Trophoblast cell (in vitro differentiated cells and primary cell): ENCODE measurements at regions not wholly inside any gene's neighbourhood (a gene's known extent, or its start where the extent isn't known, plus 50 kb on each side); places are given as distances from the start of the nearest gene placed in this dataset.

ENCODE experiments used
- DNase-seq, 2 donors: peaks; one replicate each; pipeline ENCODE4 v3.0.0-alpha.2; 2016
- H2AFZ ChIP-seq: 2 replicates; pipeline ENCODE4 v1.6.1; 2013; ENCODE audit warnings: low read length, moderate library complexity, mild to moderate bottlenecking; ENCODE audit not compliant: insufficient read depth, poor library complexity
- H2AK5ac ChIP-seq: 2 replicates; pipeline ENCODE4 v1.6.1; 2013; ENCODE audit warnings: mild to moderate bottlenecking, low read length
- H2BK120ac ChIP-seq: 2 replicates; pipeline ENCODE4 v1.6.1; 2013; ENCODE audit warnings: low read length, mild to moderate bottlenecking, moderate library complexity; ENCODE audit not compliant: insufficient read depth, poor library complexity
- H2BK12ac ChIP-seq: 2 replicates; pipeline ENCODE4 v1.6.1; 2013; ENCODE audit warnings: mild to moderate bottlenecking, low read length, moderate library complexity
- H2BK5ac ChIP-seq: 2 replicates; pipeline ENCODE4 v1.6.1; 2013; ENCODE audit warnings: low read length, low read depth, moderate library complexity, mild to moderate bottlenecking; ENCODE audit not compliant: poor library complexity
- H3K14ac ChIP-seq: 2 replicates; pipeline ENCODE4 v1.6.1; 2013; ENCODE audit warnings: mild to moderate bottlenecking, low read length
- H3K18ac ChIP-seq: 2 replicates; pipeline ENCODE4 v1.6.1; 2013; ENCODE audit warnings: mild to moderate bottlenecking, low read length
- H3K23ac ChIP-seq: 2 replicates; pipeline ENCODE4 v1.6.1; 2013; ENCODE audit warnings: low read length
- H3K27ac ChIP-seq: 2 replicates; pipeline ENCODE4 v1.5.1; 2013; ENCODE audit warnings: low read depth, mild to moderate bottlenecking, inconsistent platforms, low read length, moderate library complexity
- H3K27me3 ChIP-seq: 2 replicates; pipeline ENCODE4 v1.6.1; 2013; ENCODE audit warnings: inconsistent platforms, mild to moderate bottlenecking, low read length, moderate library complexity; ENCODE audit not compliant: insufficient read depth
- H3K36me3 ChIP-seq, 2 experiments: 1 replicate in 1 of 2; 2 replicates in 1 of 2; pipeline ENCODE4 v1.6.1; 2013; ENCODE audit warnings: low read length in 2 of 2, mild to moderate bottlenecking in 2 of 2, moderate library complexity in 1 of 2; ENCODE audit not compliant: insufficient read depth in 2 of 2, control insufficient read depth in 1 of 2
- H3K4ac ChIP-seq: 2 replicates; pipeline ENCODE4 v1.6.1; 2013; ENCODE audit warnings: low read depth, mild to moderate bottlenecking, low read length, moderate library complexity
- H3K4me1 ChIP-seq, 2 experiments: 1 replicate in 1 of 2; 2 replicates in 1 of 2; pipeline ENCODE4 v1.6.1; 2013; ENCODE audit warnings: low read length in 2 of 2, mild to moderate bottlenecking in 2 of 2, moderate library complexity in 1 of 2; ENCODE audit not compliant: insufficient read depth in 2 of 2, control insufficient read depth in 1 of 2
- H3K4me2 ChIP-seq: 2 replicates; pipeline ENCODE4 v1.6.1; 2013; ENCODE audit warnings: inconsistent platforms, mild to moderate bottlenecking, low read length, moderate library complexity
- H3K4me3 ChIP-seq: 2 replicates; pipeline ENCODE4 v1.5.1; 2013; ENCODE audit warnings: mild to moderate bottlenecking, low read depth, low read length, inconsistent platforms
- H3K79me1 ChIP-seq: one replicate; pipeline ENCODE4 v1.6.1; 2013; ENCODE audit warnings: low read length
- H3K79me2 ChIP-seq: 2 replicates; pipeline ENCODE4 v1.6.1; 2013; ENCODE audit warnings: low read length, mild to moderate bottlenecking; ENCODE audit not compliant: control insufficient read depth, insufficient read depth, poor library complexity
- H3K9ac ChIP-seq: 2 replicates; pipeline ENCODE4 v1.6.1; 2013; ENCODE audit warnings: mild to moderate bottlenecking, low read length
- H3K9me3 ChIP-seq: 2 replicates; pipeline ENCODE4 v1.6.1; 2013; ENCODE audit warnings: low read depth, mild to moderate bottlenecking, control low read depth, inconsistent platforms, low read length; ENCODE audit not compliant: insufficient read depth
- H4K12ac ChIP-seq: 2 replicates; pipeline ENCODE4 v1.6.1; 2013; ENCODE audit warnings: low read depth, mild to moderate bottlenecking, low read length, moderate library complexity
- H4K8ac ChIP-seq: 2 replicates; pipeline ENCODE4 v1.6.1; 2013; ENCODE audit warnings: low read depth, mild to moderate bottlenecking, low read length, moderate library complexity
- H4K91ac ChIP-seq: one replicate; pipeline ENCODE4 v1.6.1; 2013; ENCODE audit warnings: low read depth, mild to moderate bottlenecking, low read length, moderate library complexity
- WGBS: extraction: QIAGEN DNeasy Blood & Tissue Kit; methylation state at CpG from one replicate; pipeline ENCODE4 v1.1.7; 2013; ENCODE audit warnings: missing lambda C conversion rate; ENCODE audit not compliant: insufficient read length, insufficient coverage; ENCODE audit errors: extremely low coverage; 5-methylcytosine and 5-hydroxymethylcytosine counted together

DNA sequence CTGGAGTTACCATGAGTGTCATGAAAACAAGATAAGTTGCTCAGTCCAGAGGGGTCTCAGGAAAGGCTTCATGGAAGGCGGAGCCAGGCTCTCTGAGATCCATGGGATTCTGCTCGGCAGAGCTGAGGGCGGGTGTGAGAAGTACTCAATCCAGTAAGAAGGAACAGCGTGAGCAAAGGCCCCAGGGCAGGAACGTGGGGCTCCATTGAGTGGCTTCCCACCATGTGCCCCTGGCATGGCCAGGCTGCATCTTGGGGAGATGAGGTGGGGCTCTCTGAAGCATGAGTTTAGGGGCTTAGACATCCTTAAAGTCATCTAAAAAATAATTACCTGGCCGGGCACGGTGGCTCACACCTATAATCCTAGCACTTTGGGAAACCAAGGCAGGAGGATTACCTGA is 58.0 kb downstream of the ARL6IP4 start:
- no peak overlapping the region for H2BK5ac ChIP-seq
- H3K4ac ChIP-seq: no peak overlapping the region
- H3K79me1 ChIP-seq: no peaks in the 10 kb centered on the region
- DNase-seq: no peak
- H3K79me2 ChIP-seq: no peaks in the 10 kb centered on the region
- H3K9ac ChIP-seq: no peak overlapping the region
- no peak overlapping the region for H3K4me2 ChIP-seq
- no peak overlapping the region for H3K27ac ChIP-seq
- H3K4me1 ChIP-seq: no peaks in the 10 kb centered on the region
- H3K14ac ChIP-seq: no peak overlapping the region
- peaks cover 0 to 4% of the 10 kb centered on the region in 2 experiments for H3K36me3 ChIP-seq
- H3K27me3 ChIP-seq: no peaks in the 10 kb centered on the region
- WGBS: no CpG with 5 or more reads among the region's 7 CpGs
- no peak overlapping the region for H4K91ac ChIP-seq
- no peak overlapping the region for H3K4me3 ChIP-seq
- H2BK12ac ChIP-seq: no peak overlapping the region
- no peak overlapping the region for H2AFZ ChIP-seq
- H4K12ac ChIP-seq: no peak overlapping the region
- no peak overlapping the region for H3K18ac ChIP-seq
- H2BK120ac ChIP-seq: no peak overlapping the region
- no peak overlapping the region for H2AK5ac ChIP-seq
- H3K23ac ChIP-seq: no peak overlapping the region
- H4K8ac ChIP-seq: no peak overlapping the region
- no peaks in the 10 kb centered on the region for H3K9me3 ChIP-seq

DNA sequence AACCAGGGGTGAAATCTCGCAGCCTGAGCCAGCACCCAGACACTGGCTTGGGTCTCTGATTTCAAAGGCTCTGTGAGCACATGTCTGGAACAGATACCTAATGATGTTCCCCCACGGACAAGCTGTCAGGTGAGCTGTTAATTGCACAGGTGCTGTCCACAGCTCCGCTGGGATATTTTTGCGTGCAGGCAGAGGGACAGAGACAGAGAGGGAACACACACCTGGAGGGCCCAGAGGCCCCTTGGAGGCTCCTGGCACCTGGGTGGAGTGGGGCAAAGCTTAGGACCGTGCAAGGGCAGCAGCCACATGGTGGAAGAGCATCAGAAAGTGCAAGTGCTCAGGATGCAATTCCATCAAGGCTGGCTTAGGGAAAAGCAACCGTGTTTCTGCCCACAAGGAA is 57.3 kb downstream of the ARL6IP4 start:
- peaks cover 0 to 4% of the 10 kb centered on the region in 2 experiments for H3K36me3 ChIP-seq
- H3K4me2 ChIP-seq: no peak overlapping the region
- no peak overlapping the region for H3K4ac ChIP-seq
- no CpG with 5 or more reads among the region's 6 CpGs for WGBS
- no peak overlapping the region for H2BK5ac ChIP-seq
- H2BK12ac ChIP-seq: no peak overlapping the region
- no peak overlapping the region for H3K27ac ChIP-seq
- no peak overlapping the region for H3K4me3 ChIP-seq
- peaks cover 4% of the 10 kb centered on the region for H3K9me3 ChIP-seq
- H4K12ac ChIP-seq: no peak overlapping the region
- H3K23ac ChIP-seq: no peak overlapping the region
- no peak overlapping the region for H3K18ac ChIP-seq
- no peaks in the 10 kb centered on the region for H3K4me1 ChIP-seq
- no peak overlapping the region for H2AK5ac ChIP-seq
- no peak overlapping the region for H2BK120ac ChIP-seq
- H3K79me2 ChIP-seq: no peaks in the 10 kb centered on the region
- no peaks in the 10 kb centered on the region for H3K79me1 ChIP-seq
- H3K9ac ChIP-seq: no peak overlapping the region
- H3K14ac ChIP-seq: no peak overlapping the region
- no peaks in the 10 kb centered on the region for H3K27me3 ChIP-seq
- no peak overlapping the region for H4K91ac ChIP-seq
- no peak overlapping the region for H2AFZ ChIP-seq
- no peak for DNase-seq
- no peak overlapping the region for H4K8ac ChIP-seq

DNA sequence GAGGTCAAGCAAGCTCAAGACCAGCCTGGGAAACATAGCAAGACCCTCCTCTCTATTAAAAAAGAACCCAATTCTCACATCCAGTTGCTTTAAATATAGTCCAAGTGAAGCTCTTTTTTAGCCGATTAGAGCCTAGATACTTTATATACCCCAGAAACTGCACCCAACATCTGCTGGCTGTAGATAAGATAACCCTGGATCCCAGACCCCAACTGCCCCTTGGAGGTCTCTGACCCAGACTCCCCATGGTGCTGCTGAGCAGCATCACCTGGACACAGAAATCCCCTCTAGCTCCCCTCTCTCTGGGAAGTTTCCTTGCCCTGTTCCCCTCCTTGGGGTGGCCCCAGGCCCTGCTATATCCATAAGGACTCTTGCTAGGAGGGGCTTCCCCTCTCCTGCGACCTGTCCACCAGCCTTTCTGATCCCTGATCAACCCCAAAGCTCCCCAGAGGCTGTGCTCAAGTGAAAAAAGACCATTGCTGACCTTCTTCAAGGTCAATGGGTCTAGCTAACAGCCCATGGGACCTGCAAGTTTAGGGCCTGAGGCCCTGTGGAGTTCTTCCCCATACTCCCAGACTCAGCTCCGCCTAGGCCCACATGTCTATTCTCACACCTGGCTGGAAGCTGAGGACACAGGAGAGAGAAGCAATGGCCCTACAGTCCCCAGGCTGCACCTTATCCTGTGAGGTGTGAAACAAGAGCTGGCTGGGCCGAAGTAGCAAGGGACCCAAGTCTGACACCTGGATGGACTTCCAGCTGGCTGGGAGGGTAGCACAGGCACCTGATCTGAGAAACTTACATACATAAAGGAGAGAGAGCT is 56.2 kb downstream of the ARL6IP4 start:
- Histone ChIP-seq H2AK5ac (no peak overlapping the region), H3K9ac (no peak overlapping the region), H3K36me3 (peaks cover 0 to 4% of the 10 kb centered on the region in 2 experiments), H4K12ac (no peak overlapping the region), H3K4me1 (no peaks in the 10 kb centered on the region), H3K27me3 (no peaks in the 10 kb centered on the region), H3K4me2 (no peak overlapping the region), H3K4me3 (no peak overlapping the region), H3K4ac (no peak overlapping the region), H3K27ac (no peak overlapping the region), H3K14ac (no peak overlapping the region), H3K9me3 (peaks cover 4% of the 10 kb centered on the region), H2BK5ac (no peak overlapping the region), H2BK12ac (no peak overlapping the region), H3K79me2 (no peaks in the 10 kb centered on the region), H3K79me1 (no peaks in the 10 kb centered on the region), H3K18ac (no peak overlapping the region), H2BK120ac (no peak overlapping the region), H4K91ac (no peak overlapping the region), H3K23ac (no peak overlapping the region), H2AFZ (no peak overlapping the region), H4K8ac (no peak overlapping the region)
- DNase-seq: no peak
- WGBS: no CpG with 5 or more reads among the region's 4 CpGs

GRCh38 chr12:123035841-123036240 is 55.4 kb downstream of the ARL6IP4 start:
- H2BK12ac ChIP-seq: no peak overlapping the region
- no peak overlapping the region for H3K27ac ChIP-seq
- no peak overlapping the region for H4K12ac ChIP-seq
- H2BK120ac ChIP-seq: no peak overlapping the region
- WGBS: no CpG with 5 or more reads among the region's 5 CpGs
- H2AK5ac ChIP-seq: no peak overlapping the region
- H2BK5ac ChIP-seq: no peak overlapping the region
- no peak overlapping the region for H4K8ac ChIP-seq
- no peak overlapping the region for H3K4me3 ChIP-seq
- H3K4me1 ChIP-seq: peaks cover 0 to 4% of the 10 kb centered on the region in 2 experiments
- H3K9me3 ChIP-seq: peaks cover 4% of the 10 kb centered on the region
- no peak overlapping the region for H3K4ac ChIP-seq
- H3K9ac ChIP-seq: no peak overlapping the region
- H3K4me2 ChIP-seq: no peak overlapping the region
- H3K27me3 ChIP-seq: no peaks in the 10 kb centered on the region
- H3K79me2 ChIP-seq: no peaks in the 10 kb centered on the region
- no peak overlapping the region for H4K91ac ChIP-seq
- DNase-seq: no peak
- H3K79me1 ChIP-seq: no peaks in the 10 kb centered on the region
- H3K18ac ChIP-seq: no peak overlapping the region
- no peak overlapping the region for H3K23ac ChIP-seq
- no peak overlapping the region for H3K14ac ChIP-seq
- no peak overlapping the region for H2AFZ ChIP-seq
- H3K36me3 ChIP-seq: peaks cover 0 to 4% of the 10 kb centered on the region in 2 experiments
